Caco-2 (cell line): ENCODE measurements at regions not wholly inside any gene's neighbourhood (a gene's known extent, or its start where the extent isn't known, plus 50 kb on each side); places are given as distances from the start of the nearest gene placed in this dataset.

Experiments used
- BruUV-seq: library from RNA; stranded (reverse); fragments of 400-500 nt; replicated peaks from 2 replicates; lab custom pipeline; 2021; lab: Mats Ljungman, UMichigan
- CTCF ChIA-PET: fragments of 300-600 bp; sonication (Branson Sonifier 250); formaldehyde crosslinking; loops from one replicate; lab custom pipeline; 2022; ENCODE audit warnings: antibody characterized with exemption; lab: Charles Lee
- POLR2A ChIA-PET: fragments of 300-600 bp; sonication (Branson Sonifier 250); formaldehyde crosslinking; loops from one replicate; lab custom pipeline; 2022; ENCODE audit warnings: antibody characterized with exemption; lab: Charles Lee
- DNase-seq, 2 experiments: peaks; one replicate each; pipeline versions ENCODE4 v3.0.0 to v3.0.0-alpha.2; 2020 to 2022
- H3K27me3 ChIP-seq: replicated peaks from 2 replicates; pipeline ENCODE4 v1.6.0; 2011; ENCODE audit warnings: low read length; ENCODE audit not compliant: control insufficient read depth, insufficient read depth
- H3K36me3 ChIP-seq: 2 replicates; pipeline ENCODE4 v1.5.1; 2011; ENCODE audit warnings: low read length; ENCODE audit not compliant: control insufficient read depth, insufficient read depth
- H3K4me1 ChIP-seq: fragments of 250-450 bp; sonication (Bioruptor Pico); 2 replicates; pipeline ENCODE4 v1.5.1; 2020; ENCODE audit warnings: mild to moderate bottlenecking
- H3K4me3 ChIP-seq: 2 replicates; pipeline ENCODE4 v1.5.1; 2011; ENCODE audit warnings: low read depth, mild to moderate bottlenecking, control low read depth, low read length
- H3K9me3 ChIP-seq: fragments of 250-450 bp; sonication (Bioruptor Pico); 2 replicates; pipeline ENCODE4 v1.5.1; 2020; ENCODE audit warnings: mild to moderate bottlenecking, moderate library complexity
- H3K27ac Mint-ChIP-seq: one replicate; pipeline ENCODE4 v1.8.0; 2022; ENCODE audit warnings: mixed read lengths; ENCODE audit not compliant: unreplicated experiment
- H3K27me3 Mint-ChIP-seq: one replicate; pipeline ENCODE4 v1.8.0; 2022; ENCODE audit warnings: mixed read lengths; ENCODE audit not compliant: insufficient read depth, unreplicated experiment
- H3K36me3 Mint-ChIP-seq: one replicate; pipeline ENCODE4 v1.8.0; 2022; ENCODE audit warnings: mild to moderate bottlenecking, mixed read lengths; ENCODE audit not compliant: insufficient read depth, unreplicated experiment
- H3K4me1 Mint-ChIP-seq: one replicate; pipeline ENCODE4 v1.8.0; 2022; ENCODE audit warnings: low read depth, mixed read lengths; ENCODE audit not compliant: unreplicated experiment
- H3K4me3 Mint-ChIP-seq: one replicate; pipeline ENCODE4 v1.8.0; 2022; ENCODE audit warnings: mild to moderate bottlenecking, moderate library complexity, mixed read lengths; ENCODE audit not compliant: unreplicated experiment
- H3K9me3 Mint-ChIP-seq: one replicate; pipeline ENCODE4 v1.8.0; 2022; ENCODE audit warnings: mixed read lengths; ENCODE audit not compliant: unreplicated experiment
- intact Hi-C: fragments of 100-400 bp; cut with micrococcal nuclease; formaldehyde crosslinking; loops from one replicate; pipeline ENCODE4 v1.10.0; 2022; ENCODE audit not compliant: unreplicated experiment
- TF ChIP-seq, protein P1 (sequence below), 2 experiments: fragments of 200-600 bp in 1 of 2; IDR thresholded peaks; 1 replicate in 1 of 2; 2 replicates in 1 of 2; pipeline versions ENCODE4 v1.5.1 to v1.8.0; 2011 to 2022; ENCODE audit warnings: antibody characterized with exemption in 1 of 2, control low read depth in 1 of 2, inconsistent platforms in 1 of 2, low read depth in 1 of 2, low read length in 1 of 2, mild to moderate bottlenecking in 1 of 2, moderate library complexity in 1 of 2; ENCODE audit not compliant: insufficient read depth in 1 of 2, severe bottlenecking in 1 of 2, unreplicated experiment in 1 of 2

DNA sequence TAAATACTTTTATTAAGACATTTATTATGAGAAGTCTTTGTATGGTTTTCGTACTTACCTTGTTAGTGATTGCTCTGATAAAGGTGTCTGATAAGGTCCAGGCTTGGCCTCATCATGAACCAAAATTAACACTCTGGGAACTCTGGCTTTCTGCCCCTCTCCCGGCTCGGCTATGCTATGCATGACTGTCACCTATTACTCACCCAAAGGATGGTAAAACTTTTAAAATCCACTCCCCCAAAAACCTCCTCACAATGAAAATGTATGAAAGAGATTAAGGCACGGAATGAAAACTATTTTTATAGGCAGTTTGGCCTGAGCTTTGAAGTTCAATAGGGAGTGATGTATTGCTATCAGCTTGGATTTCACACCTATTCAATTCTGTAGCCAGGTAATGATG is 217.3 kb upstream of the TBX3 start:
- peak in 1 of 2 experiments; percentile 41 for DNase-seq
- Mint-ChIP-seq H3K9me3 (no peaks in the 10 kb centered on the region), H3K4me3 (no peak overlapping the region), H3K36me3 (no peaks in the 10 kb centered on the region), H3K27me3 (no peaks in the 10 kb centered on the region), H3K4me1 (peaks cover 12% of the 10 kb centered on the region), H3K27ac (no peak overlapping the region)
- POLR2A ChIA-PET = no interaction called here
- intact Hi-C loops = loop anchor here (5.0 kb wide), 1 partner anchor 219 kb away; the partner anchor contains the start of gene TBX3
- CTCF ChIA-PET = no interaction called here
- TF ChIP-seq, protein P1, sequence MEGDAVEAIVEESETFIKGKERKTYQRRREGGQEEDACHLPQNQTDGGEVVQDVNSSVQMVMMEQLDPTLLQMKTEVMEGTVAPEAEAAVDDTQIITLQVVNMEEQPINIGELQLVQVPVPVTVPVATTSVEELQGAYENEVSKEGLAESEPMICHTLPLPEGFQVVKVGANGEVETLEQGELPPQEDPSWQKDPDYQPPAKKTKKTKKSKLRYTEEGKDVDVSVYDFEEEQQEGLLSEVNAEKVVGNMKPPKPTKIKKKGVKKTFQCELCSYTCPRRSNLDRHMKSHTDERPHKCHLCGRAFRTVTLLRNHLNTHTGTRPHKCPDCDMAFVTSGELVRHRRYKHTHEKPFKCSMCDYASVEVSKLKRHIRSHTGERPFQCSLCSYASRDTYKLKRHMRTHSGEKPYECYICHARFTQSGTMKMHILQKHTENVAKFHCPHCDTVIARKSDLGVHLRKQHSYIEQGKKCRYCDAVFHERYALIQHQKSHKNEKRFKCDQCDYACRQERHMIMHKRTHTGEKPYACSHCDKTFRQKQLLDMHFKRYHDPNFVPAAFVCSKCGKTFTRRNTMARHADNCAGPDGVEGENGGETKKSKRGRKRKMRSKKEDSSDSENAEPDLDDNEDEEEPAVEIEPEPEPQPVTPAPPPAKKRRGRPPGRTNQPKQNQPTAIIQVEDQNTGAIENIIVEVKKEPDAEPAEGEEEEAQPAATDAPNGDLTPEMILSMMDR (IDR thresholded peaks at IDR 0.05; ENCODE audit: insufficient read depth in 1 of 2, low read depth in 1 of 2, low read length in 1 of 2, severe bottlenecking in 1 of 2, unreplicated experiment in 1 of 2) = no peak
- H3K4me3 ChIP-seq = no peak overlapping the region
- no TSS peak for BruUV-seq
- peaks cover 52% of the 10 kb centered on the region for H3K4me1 ChIP-seq
- no peaks in the 10 kb centered on the region for H3K36me3 ChIP-seq
- H3K9me3 ChIP-seq = no peaks in the 10 kb centered on the region
- H3K27me3 ChIP-seq = no peaks in the 10 kb centered on the region

DNA sequence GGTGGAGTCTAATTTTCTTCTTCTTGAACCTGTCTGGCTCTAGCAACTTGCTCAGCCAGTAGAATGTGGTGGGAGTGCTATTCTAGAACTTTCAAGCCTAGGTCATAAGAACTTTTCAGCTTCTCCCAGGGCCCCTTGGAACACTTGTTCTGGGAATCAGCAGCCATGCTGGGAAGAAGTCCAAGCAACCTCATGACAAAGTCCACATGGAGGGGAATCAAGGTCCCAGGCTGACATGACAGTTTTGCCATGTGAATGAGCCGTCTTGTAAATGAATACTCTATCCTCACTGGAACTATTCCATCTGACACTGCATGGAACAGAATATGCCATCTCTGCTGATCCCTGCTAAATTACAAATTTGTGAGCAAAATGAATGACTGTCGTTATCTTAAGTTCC is 214.2 kb upstream of the TBX3 start:
- POLR2A ChIA-PET = no interaction called here
- Mint-ChIP-seq H3K27ac (peak overlapping the region; percentile 59), H3K9me3 (no peaks in the 10 kb centered on the region), H3K4me1 (peaks cover 12% of the 10 kb centered on the region), H3K27me3 (no peaks in the 10 kb centered on the region), H3K4me3 (no peak overlapping the region), H3K36me3 (no peaks in the 10 kb centered on the region)
- no peak for DNase-seq
- Histone ChIP-seq H3K4me1 (peaks cover 58% of the 10 kb centered on the region), H3K27me3 (no peaks in the 10 kb centered on the region), H3K36me3 (no peaks in the 10 kb centered on the region), H3K9me3 (no peaks in the 10 kb centered on the region), H3K4me3 (no peak overlapping the region)
- no TSS peak for BruUV-seq
- intact Hi-C loops = no loop called here
- CTCF ChIA-PET = no interaction called here
- TF ChIP-seq, protein P1 (IDR thresholded peaks at IDR 0.05; ENCODE audit: insufficient read depth in 1 of 2, low read depth in 1 of 2, low read length in 1 of 2, severe bottlenecking in 1 of 2, unreplicated experiment in 1 of 2) = no peak

- no peak overlapping the region for H3K27ac Mint-ChIP-seq
- H3K9me3 Mint-ChIP-seq = no peaks in the 10 kb centered on the region
- no peaks in the 10 kb centered on the region for H3K27me3 Mint-ChIP-seq
- no peak overlapping the region for H3K4me3 Mint-ChIP-seq
- no peaks in the 10 kb centered on the region for H3K36me3 Mint-ChIP-seq
- DNase-seq = no peak
- BruUV-seq = no TSS peak
- ChIA-PET POLR2A (no interaction called here), CTCF (no interaction called here)
- TF ChIP-seq, protein P1 (IDR thresholded peaks at IDR 0.05; ENCODE audit: insufficient read depth in 1 of 2, low read depth in 1 of 2, low read length in 1 of 2, severe bottlenecking in 1 of 2, unreplicated experiment in 1 of 2) = no peak
- intact Hi-C loops = no loop called here
- Histone ChIP-seq H3K36me3 (no peaks in the 10 kb centered on the region), H3K4me1 (peaks cover 34% of the 10 kb centered on the region), H3K27me3 (no peaks in the 10 kb centered on the region), H3K4me3 (no peak overlapping the region), H3K9me3 (no peaks in the 10 kb centered on the region)
- H3K4me1 Mint-ChIP-seq = peaks cover 12% of the 10 kb centered on the region
Measured at GRCh38 chr12:114895827-114896226, 211.9 kb upstream of the TBX3 start.
